GM18505 (cell line): ENCODE measurements at regions not wholly inside any gene's neighbourhood (a gene's known extent, or its start where the extent isn't known, plus 50 kb on each side); places are given as distances from the start of the nearest gene placed in this dataset.

Experiments used
- ATAC-seq: cut with Tn5 transposase; IDR thresholded peaks from one replicate; pipeline ENCODE4 v1.9.1; 2021; ENCODE audit not compliant: unreplicated experiment
- POLR2A ChIP-seq: IDR thresholded peaks from 4 replicates; pipeline ENCODE4 v1.6.1; 2011; ENCODE audit warnings: borderline replicate concordance; ENCODE audit not compliant: insufficient read depth, insufficient read length; ENCODE audit errors: extremely low read depth

DNA sequence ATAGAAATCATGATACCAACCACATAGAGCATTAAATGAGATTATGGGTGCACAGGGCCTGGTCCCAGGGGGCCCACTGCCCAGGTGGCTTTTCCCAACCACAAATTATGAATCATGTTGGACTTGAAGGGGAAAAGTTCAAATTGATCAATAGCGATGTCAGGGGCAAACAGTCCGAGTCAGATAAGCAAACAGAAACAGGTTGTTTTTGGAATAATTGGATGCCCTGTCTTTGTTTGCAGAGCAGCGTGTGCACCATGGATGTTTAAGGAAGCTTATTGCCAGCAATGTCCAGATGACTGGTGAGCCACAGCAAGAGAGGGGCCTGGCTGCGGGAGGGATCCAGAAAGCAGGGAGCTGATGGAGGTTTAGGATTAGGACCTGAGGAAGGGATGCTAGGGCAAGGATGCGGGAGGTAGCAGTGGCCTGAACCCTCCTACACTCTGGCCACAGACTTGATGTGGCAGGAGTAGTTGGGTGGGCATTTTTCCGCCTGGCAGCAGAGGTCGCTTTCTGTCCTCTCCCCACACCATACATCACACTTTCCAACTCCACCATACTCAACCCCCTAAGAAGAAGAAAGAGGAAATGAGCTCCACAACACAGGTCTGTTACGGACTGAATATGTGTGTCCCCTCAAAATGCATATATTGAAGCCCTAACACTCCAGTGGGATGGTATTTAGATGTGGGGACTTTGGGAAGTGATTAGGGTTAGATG, 266.4 kb upstream of the RPL38 start:
- no peak for ATAC-seq
- no peak for TF ChIP-seq POLR2A

DNA sequence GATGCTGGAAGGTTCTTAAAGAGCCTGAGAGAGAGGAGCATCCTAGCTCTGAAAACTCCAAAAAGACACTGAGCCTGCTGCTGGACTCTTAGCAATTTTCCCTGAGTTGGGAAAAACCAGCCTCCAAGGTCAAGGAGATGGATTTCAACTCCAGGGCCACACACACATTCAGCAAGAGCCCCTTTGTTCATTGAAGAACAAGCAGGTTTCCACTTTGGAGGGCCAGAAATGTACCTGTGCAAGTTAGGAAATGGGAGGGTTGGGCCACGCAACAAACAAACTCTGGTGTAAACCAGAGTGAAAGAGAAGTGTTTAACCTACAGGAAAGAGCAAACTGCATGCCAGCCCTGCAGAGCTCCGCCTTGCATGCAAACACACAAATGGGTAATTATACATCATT, 264.8 kb upstream of the RPL38 start:
- ATAC-seq = no peak
- TF ChIP-seq POLR2A = no peak

DNA sequence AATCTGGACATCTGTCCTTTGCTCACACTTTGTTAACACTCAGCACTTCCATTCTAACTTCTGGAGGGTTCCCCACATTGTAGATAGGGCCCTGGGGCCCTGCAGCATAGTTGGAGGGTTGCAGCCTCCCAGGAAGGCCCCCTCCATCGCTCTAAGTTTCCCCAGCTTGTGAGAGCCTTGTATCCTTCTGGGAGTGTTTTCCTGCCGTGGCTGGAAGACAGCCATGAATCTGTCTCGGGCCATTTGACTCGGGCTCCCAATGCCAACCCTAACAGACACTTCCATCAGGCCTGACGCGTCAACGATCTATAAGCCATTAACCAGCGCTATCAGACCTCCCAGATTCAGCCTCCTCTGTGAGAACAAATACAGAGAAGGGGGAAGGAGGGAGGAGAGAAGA, 263.7 kb upstream of the RPL38 start:
- ATAC-seq = no peak
- no peak for TF ChIP-seq POLR2A

DNA sequence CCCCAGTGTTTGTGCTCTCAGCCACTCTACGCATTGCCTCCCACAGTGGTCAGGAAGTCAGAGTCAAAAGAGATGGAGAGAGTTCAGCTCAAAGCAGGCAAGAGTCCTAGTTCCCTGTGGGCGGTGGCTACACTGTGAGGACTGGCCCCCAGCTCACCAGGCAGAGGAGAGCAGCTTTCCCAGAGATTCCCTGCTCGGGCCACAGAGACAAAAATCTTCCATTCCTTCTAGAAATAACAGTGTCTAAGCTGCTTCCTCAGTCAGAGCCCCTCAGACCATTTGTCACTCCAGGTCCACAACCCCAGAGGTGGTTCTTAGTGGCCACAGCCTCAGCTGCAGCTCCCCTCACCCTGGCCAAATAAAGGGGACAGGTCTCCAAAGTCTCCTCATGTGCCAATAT, 263.0 kb upstream of the RPL38 start:
- no peak for TF ChIP-seq POLR2A
- no peak for ATAC-seq

DNA sequence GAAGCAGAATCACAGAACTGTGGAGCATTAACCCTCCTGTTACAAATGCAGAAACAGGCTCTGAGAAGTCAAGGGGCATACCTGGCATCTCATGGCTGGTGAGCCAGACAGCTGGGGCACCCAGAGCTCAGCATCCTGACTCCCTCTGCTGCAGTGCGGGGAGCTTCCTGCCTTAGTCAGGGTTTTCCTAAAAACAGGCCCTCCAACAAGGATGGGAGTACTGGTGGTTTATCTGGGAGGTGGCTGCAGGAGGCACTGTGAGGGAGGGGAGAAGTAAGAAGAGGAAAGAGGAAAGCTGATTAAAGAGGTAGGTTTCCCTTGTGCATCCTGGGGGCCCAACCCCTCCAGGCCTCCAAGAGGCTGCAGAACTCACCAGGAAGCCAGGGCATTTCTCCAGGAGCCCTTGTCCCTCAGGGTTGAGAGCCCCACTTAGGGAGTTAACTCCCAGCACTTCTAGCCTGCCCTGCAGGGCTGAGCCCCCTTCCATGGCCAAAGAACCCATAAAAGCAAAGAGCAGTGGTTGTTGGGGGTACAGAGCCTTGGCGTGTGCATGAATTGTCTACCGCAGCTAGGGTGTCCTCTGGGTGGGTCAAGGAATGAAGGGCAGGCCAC, 261.5 kb upstream of the RPL38 start:
- no peak for TF ChIP-seq POLR2A
- no peak for ATAC-seq

DNA sequence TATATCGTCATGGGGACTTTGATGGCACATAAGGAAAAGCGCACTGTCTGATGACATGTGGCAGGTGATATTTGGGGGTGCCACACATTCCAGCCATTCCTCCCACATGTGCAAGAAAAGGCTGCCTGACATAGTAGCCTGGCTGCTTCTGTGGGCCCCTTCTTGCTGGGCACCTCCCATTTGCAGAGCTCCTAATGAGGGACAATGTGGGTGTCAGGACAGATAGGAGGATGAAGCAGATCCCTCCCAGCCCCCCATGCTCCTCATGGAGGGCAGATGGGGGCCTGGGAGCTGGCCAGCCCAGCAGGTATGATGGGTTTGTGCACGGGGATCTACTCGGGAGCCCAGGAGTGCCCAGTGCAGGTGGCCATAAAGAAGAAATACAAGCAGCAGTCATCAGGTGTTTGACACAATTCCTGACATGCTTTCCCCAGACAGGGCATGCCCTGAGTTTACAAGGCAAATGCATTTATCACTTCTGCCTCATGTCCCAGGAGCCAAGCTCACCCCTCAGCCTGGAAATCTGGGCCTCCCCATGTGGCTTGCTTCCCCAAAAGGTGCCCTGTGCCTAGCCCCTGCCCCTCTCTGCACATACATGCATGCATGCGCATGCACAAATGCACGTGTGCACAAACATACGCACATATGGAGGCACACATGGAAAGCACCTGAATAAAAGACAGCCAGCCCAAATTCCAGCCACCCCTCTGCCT, 260.6 kb upstream of the RPL38 start:
- no peak for TF ChIP-seq POLR2A
- no peak for ATAC-seq

DNA sequence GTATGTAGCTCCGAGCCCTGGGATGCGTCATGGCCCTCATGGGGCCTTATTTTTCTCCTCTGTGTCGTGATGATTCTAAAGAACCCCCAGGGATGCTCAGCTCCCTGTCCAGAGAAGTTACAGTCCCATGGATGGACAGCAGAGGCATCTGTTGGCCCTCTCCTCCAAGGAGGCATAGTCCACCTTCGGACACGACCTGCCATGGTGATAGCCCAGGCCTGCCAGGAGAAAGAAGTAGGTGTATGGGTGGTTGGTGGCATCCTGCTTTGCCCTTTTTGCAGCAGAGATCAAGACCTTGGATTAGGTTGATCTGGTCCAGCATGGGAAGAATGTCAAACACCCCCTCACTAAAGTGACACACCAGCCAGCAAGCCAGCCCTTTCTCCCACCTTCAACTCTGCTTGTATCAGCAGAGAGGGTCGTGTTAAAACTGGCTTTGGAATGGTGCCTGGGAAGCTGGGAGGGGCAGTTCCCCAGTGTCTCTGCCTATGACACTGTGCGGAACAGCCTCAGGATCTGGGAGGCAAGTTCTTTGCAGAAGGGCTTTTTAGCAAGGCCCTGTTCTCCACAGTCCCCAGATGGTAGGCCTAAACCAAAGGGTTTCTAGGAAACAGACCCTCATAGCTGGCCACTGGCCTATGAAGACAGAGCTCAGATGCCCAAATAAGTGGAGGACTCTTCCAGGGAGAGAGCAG, 259.9 kb upstream of the RPL38 start:
- TF ChIP-seq POLR2A = no peak
- ATAC-seq = no peak

DNA sequence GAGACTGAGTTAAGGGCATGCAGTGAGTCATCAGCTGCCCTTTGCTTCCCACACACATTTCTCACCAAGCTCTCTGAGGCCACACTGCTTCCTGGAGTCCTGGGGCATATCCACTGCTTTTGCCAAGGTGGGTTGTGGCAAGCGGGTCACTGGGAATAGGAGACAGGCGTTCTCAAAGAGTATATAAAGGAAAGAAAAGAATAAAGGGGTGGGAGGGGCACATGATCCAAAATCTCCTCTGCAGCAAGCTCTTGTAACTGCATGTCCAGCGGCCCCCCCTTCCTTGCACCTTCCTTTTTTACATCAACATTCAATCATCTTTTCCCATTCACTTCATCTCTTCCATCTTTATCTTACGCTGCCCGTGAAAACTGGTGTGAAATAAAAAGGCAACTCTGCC, 259.1 kb upstream of the RPL38 start:
- no peak for TF ChIP-seq POLR2A
- ATAC-seq = no peak

DNA sequence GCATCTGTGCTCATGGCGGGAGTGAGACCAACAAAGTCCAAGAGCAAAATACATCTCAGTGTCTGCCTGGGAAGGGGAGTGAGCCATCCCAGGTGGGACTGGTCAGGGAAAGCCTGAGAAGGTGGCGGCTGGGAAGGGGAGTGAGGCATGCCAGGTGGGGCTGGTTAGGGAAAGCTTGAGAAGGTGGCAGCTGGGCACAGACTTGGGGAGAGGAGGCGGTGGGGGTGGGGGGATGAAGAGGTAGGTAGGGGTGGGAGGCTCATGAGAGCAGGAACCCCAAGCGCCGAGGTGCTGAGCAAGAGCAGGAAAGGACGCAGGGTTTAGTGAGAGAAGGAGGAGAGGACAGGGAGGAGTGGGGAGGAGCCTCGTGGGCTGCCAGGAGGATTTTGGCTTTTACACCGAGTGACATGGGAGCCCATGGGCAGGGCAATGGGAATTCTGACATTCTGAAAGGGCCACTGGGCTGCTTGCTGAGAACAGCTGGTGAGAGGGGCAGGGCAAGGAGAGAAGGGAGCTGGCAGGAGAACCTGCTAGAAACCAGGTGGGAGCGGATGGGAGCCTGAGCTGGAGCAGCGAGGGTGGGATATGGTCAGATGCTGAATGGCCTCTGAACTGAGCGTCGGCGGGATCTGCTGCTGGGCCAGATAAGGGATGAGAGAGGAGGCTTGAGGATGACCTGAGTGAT, 256.1 kb upstream of the RPL38 start:
- no peak for TF ChIP-seq POLR2A
- ATAC-seq = no peak

DNA sequence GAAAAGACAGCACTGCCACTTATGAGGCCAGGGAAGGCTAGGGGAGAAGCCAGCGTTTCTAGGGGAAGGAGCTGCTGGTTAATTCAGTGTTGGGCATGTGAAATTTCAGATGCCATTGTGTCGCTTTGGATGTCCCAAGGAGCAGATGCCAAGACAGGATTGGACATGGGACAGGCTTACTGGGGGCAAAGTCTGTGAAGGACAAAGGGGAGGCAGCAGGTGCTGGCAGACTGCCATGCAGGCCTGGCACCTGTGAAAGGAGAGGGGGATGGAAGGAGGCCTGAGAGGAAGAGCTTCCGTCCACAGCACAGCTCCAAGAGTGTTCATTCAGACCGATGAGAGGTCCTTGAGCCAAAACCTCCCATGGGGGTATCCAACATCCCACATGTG, 255.5 kb upstream of the RPL38 start:
- TF ChIP-seq POLR2A = no peak
- ATAC-seq = no peak

DNA sequence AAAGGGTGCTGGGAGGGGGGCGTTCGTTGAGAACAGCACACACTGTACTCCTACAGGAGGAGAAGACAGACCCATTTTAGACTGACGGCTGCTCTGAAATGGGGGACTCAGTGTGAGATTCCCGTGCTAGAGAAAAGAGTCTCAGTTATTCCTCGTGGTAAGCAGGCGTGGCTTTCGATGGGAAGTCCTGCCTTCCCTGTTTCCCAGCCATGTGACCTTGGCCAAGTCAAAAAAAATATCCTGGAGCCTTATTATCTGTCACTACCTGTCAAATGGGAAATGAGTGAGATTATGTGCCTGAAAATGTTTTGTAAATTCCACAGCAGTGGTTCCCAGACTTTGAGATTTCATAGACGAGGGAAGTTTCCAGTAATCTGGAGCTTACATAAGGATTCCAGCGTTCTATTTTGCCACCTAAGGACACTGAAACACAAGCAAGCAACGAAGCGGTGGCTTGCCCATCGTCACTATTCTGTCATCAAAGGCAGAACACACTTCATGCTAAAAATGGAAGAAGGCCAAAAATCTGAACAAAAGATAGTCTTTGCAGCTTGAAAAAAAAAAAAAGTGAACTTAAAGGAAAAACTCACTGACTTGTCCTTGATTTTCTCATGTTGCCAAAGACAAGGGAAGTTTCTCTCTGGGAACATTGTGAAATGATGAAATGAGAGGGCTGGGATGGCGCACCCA, 253.4 kb upstream of the RPL38 start:
- ATAC-seq = no peak
- TF ChIP-seq POLR2A = no peak

DNA sequence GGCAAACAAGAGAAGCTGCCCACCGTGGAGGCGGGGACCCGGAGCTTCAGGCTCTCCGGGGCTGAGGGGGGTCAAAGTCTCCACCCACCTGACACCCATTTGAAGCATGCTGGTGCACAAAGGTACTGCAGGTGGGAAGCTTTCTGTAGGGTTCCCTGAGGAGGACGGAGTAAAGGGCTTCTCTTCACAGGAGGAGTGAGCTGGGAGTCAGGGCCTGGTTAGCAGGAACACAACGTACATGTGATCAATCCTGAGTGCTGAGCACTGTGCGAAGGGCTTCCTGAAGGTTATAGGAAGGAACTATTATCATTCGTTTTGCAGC, 252.9 kb upstream of the RPL38 start:
- TF ChIP-seq POLR2A = no peak
- no peak for ATAC-seq

DNA sequence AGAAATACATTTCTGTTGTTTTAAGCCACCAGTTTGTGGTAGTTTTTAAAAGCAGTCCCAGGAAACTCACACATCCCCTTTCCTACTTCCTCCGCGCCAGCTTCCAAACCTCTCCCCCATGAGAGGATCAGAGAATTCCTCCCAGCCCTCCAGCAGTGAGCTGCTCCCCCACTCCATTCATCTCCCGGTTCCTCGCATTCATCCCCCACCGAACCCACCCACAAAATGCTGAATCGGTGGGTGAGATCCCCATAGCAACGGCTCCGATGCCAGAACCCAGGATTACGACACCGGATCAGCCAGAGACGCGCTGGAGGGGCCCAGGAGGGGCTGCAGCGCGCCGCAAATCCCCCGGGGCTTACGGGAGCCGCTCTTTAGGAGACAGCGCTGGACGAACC, 251.4 kb upstream of the RPL38 start:
- no peak for TF ChIP-seq POLR2A
- no peak for ATAC-seq
